BJ (cell line): ENCODE measurements at regions not wholly inside any gene's neighbourhood (a gene's known extent, or its start where the extent isn't known, plus 50 kb on each side); places are given as distances from the start of the nearest gene placed in this dataset.
"Not testable (repeated sequence)": the region's sequence is repeated elsewhere in the genome, so short reads cannot be mapped to it uniquely, and the experiment has no call there.

ENCODE experiments used
- CTCF ChIA-PET: fragments of 350-600 bp; formaldehyde crosslinking; extraction: SDS; loops from one replicate; lab custom pipeline; 2021; ENCODE audit warnings: antibody characterized with exemption, inconsistent platforms; lab: Yijun Ruan, JAX
- POLR2A ChIA-PET: fragments of 300-600 bp; sonication (Branson Sonifier 250); formaldehyde crosslinking; extraction: SDS; loops from one replicate; lab custom pipeline; 2021; ENCODE audit warnings: antibody characterized with exemption; lab: Charles Lee
- DNase-seq: peaks from one replicate; pipeline ENCODE4 v3.0.0-alpha.2; 2011; ENCODE audit warnings: low read depth
- H3K27me3 ChIP-seq: 2 replicates; pipeline ENCODE4 v1.6.0; 2011; ENCODE audit warnings: low read length; ENCODE audit not compliant: control insufficient read depth, insufficient read depth
- H3K36me3 ChIP-seq: 2 replicates; pipeline ENCODE4 v1.5.1; 2011; ENCODE audit warnings: low read length; ENCODE audit not compliant: control insufficient read depth, insufficient read depth
- H3K4me3 ChIP-seq: 2 replicates; pipeline ENCODE4 v1.5.1; 2011; ENCODE audit warnings: low read depth, mild to moderate bottlenecking, control low read depth, low read length
- TF ChIP-seq, protein P1 (sequence below): IDR thresholded peaks from 2 replicates; pipeline ENCODE4 v1.5.1; 2011; ENCODE audit warnings: low read depth, mild to moderate bottlenecking, control low read depth, inconsistent platforms, low read length, moderate library complexity; ENCODE audit not compliant: insufficient read depth

DNA sequence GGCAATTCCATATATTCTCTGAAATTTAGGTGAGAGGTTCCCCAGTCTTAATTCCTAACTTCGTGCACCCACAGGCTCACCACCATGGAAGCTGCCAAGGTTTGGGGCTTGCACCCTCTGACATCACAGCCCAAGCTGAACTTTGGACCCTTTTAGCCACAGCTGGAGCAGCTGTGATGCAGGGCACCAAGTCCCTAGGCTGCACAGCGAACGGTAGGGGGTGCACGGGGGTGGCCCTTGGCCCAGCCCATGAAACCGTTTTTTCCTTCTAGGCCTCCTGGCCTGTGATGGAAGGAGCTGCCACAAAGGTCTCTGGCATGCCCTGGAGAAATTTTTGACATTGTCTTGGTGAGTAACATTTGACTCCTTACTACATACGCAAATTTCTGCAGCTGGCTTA lies 251.9 kb upstream of the GRM3 start:
- no peaks in the 10 kb centered on the region for H3K36me3 ChIP-seq
- DNase-seq = no peak
- ChIA-PET POLR2A (no interaction called here), CTCF (no interaction called here)
- no peaks in the 10 kb centered on the region for H3K27me3 ChIP-seq
- H3K4me3 ChIP-seq = no peak overlapping the region
- TF ChIP-seq, protein P1, sequence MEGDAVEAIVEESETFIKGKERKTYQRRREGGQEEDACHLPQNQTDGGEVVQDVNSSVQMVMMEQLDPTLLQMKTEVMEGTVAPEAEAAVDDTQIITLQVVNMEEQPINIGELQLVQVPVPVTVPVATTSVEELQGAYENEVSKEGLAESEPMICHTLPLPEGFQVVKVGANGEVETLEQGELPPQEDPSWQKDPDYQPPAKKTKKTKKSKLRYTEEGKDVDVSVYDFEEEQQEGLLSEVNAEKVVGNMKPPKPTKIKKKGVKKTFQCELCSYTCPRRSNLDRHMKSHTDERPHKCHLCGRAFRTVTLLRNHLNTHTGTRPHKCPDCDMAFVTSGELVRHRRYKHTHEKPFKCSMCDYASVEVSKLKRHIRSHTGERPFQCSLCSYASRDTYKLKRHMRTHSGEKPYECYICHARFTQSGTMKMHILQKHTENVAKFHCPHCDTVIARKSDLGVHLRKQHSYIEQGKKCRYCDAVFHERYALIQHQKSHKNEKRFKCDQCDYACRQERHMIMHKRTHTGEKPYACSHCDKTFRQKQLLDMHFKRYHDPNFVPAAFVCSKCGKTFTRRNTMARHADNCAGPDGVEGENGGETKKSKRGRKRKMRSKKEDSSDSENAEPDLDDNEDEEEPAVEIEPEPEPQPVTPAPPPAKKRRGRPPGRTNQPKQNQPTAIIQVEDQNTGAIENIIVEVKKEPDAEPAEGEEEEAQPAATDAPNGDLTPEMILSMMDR = no peak

DNA sequence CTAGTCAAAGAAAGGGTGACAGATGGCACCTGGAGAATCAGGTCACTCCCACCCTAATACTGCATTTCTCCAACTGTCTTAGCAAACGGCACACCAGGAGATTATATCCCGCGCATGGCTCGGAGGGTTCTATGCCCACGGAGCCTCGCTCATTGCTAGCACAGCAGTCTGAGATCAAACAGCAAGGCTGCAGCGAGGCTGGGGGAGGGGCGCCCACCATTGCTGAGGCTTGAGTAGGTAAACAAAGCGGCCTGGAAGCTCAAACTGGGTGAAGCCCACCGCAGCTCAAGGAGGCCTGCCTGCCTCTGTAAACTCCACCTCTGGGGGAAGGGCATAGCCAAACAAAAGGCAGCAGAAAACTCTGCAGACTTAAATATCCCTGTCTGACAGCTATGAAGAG lies 268.1 kb upstream of the GRM3 start:
- DNase-seq, CTCF ChIA-PET: not testable (repeated sequence)

DNA sequence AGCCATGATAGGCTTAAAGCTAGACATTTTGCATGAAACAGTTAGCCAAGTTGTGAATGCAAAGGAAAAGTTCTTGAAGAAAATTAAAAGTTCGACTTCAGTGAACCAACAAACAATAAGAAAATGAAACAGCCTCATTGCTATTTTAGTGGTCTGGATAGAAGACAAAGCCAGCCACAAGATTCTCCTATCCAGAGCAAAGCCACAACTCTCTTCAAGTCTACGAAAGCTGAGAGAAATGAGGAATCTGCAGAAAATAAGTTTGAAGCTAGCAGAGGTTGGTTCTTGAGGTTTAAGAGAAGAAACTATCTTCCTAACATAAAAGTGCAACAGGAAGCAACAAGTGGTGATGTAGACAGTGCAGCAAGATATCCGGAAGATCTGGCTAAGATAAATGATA lies 271.4 kb upstream of the GRM3 start:
- no peak overlapping the region for H3K4me3 ChIP-seq
- ChIA-PET POLR2A (no interaction called here), CTCF (no interaction called here)
- H3K36me3 ChIP-seq = no peaks in the 10 kb centered on the region
- TF ChIP-seq, protein P1 = no peak
- no peaks in the 10 kb centered on the region for H3K27me3 ChIP-seq
- no peak for DNase-seq

More for the DNA sequence above, 268.1 kb upstream of the GRM3 start:
- H3K27me3 ChIP-seq, H3K4me3 ChIP-seq, H3K36me3 ChIP-seq, POLR2A ChIA-PET: not testable (repeated sequence)

DNA sequence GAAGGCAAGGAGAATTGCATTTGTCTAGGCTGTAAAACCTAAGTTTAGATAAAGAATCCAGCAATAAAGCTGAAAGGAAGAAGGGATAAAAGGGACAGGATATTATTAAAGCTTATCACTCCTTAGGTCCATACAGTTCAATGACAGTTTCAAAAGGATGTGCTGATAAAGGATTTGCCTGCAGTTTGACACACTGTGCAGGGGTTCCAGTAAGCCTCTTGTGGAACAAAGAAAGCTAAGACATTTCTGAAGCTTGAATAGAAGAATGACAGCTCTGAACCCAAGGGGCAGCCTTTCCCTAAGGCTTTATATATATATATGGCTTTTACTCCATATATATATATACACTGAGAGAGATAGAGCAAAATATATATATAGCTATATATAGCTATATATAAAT lies 276.8 kb upstream of the GRM3 start:
- CTCF ChIA-PET = no interaction called here
- no peak overlapping the region for H3K4me3 ChIP-seq
- POLR2A ChIA-PET = no interaction called here
- no peaks in the 10 kb centered on the region for H3K27me3 ChIP-seq
- no peaks in the 10 kb centered on the region for H3K36me3 ChIP-seq
- DNase-seq = no peak
- TF ChIP-seq, protein P1 = no peak

DNA sequence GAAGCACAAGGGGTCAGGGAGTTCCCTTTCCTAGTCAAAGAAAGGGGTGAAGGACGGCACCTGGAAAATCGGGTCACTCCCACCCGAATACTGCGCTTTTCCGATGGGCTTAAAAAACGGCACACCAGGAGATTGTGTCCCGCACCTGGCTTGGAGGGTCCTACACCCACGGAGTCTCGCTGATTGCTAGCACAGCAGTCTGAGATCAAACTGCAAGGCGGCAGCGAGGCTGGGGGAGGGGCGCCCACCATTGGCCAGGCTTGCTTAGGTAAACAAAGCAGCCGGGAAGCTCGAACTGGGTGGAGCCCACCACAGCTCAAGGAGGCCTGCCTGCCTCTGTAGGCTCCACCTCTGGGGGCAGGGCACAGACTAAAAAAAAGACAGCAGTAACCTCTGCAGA lies 303.3 kb upstream of the GRM3 start:
- DNase-seq, H3K4me3 ChIP-seq, H3K27me3 ChIP-seq, H3K36me3 ChIP-seq, POLR2A ChIA-PET, CTCF ChIA-PET: not testable (repeated sequence)

DNA sequence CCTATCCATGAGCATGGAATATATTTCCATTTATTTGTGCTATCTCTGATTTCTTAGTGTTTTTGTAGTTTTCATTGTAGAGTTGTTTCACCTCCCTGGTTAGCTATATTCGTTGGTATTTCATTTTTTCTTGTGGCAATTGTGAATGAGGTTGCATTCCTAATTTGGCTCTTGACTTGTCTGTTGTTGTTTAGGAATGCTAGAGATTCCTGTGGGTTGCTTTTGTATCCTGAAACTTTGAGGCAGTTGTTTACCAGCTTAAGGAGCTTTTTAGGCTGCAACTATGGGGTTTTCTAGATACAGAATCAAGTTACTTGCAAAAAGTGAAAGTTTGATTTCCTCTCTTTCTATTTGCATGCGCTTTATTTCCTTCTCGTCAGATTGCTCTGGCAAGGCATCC lies 304.7 kb upstream of the GRM3 start:
- ChIA-PET POLR2A (no interaction called here), CTCF (no interaction called here)
- DNase-seq = no peak
- TF ChIP-seq, protein P1 = no peak
- no peak overlapping the region for H3K4me3 ChIP-seq
- no peaks in the 10 kb centered on the region for H3K36me3 ChIP-seq
- H3K27me3 ChIP-seq = no peaks in the 10 kb centered on the region
